ENCODE measurements at regions not wholly inside any gene's neighbourhood (a gene's known extent, or its start where the extent isn't known, plus 50 kb on each side); places are given as distances from the start of the nearest gene placed in this dataset.

- H3K9me3 Mint-ChIP-seq = peaks cover 85% of the 10 kb centered on the region in 2 experiments
- H3K9me3 ChIP-seq (ENCODE audit: control insufficient read depth, low read depth, low read length) = peaks cover 70% of the 10 kb centered on the region
Observed at GRCh38 chr16:35194681-35195080, 1735.3 kb downstream of the TP53TG3F start.

More at GRCh38 chr16:35194681-35195080, 1735.3 kb downstream of the TP53TG3F start:
- H2AFZ ChIP-seq (ENCODE audit: low read length) = no peak overlapping the region
- H3T11ph ChIP-seq (ENCODE audit: low read length) = no peak overlapping the region
- DNase-seq = no peak
- H3K79me2 ChIP-seq (ENCODE audit: insufficient read depth, low read length) = no peaks in the 10 kb centered on the region
- H2BK120ac ChIP-seq (ENCODE audit: low read depth, low read length, poor library complexity, severe bottlenecking) = no peak overlapping the region
- H3K23me2 ChIP-seq (ENCODE audit: insufficient read length, low read depth, low read length, poor library complexity, severe bottlenecking) = no peaks in the 10 kb centered on the region
- H4K91ac ChIP-seq (ENCODE audit: insufficient read length, low read depth, low read length) = no peak overlapping the region
- H3K14ac ChIP-seq (ENCODE audit: insufficient read depth, low read length) = no peak overlapping the region
- no peak overlapping the region for H2BK20ac ChIP-seq (ENCODE audit: low read depth, low read length, poor library complexity, severe bottlenecking)
- no peak overlapping the region for H2BK15ac ChIP-seq (ENCODE audit: low read depth, low read length)
- no peak overlapping the region for H4K8ac ChIP-seq (replicated peaks; ENCODE audit: insufficient read length, low read depth, low read length)
- Mint-ChIP-seq H3K27ac (no peak overlapping the region), H3K4me1 (no peaks in the 10 kb centered on the region), H3K27me3 (ENCODE audit: low read depth) (peaks cover 3% of the 10 kb centered on the region), H3K36me3 (ENCODE audit: insufficient read depth in 1 of 3, low read depth in 3 of 3) (peaks cover 3 to 21% (median 20%) of the 10 kb centered on the region in 3 experiments; a peak in 6 of 7 replicates), H3K4me3 (no peak overlapping the region)
- WGBS (ENCODE audit: extremely low coverage, insufficient read length, low lambda C conversion rate) = no CpG with 5 or more reads among the region's 5 CpGs
- H3K4me1 ChIP-seq (ENCODE audit: insufficient read depth, low read length) = no peaks in the 10 kb centered on the region
- no peak overlapping the region for H3K23ac ChIP-seq (ENCODE audit: insufficient read length, low read depth, low read length)
- no peaks in the 10 kb centered on the region for H3K27me3 ChIP-seq (ENCODE audit: insufficient read depth, low read length)
- no peak overlapping the region for H3K18ac ChIP-seq (ENCODE audit: insufficient read length, low read depth, low read length)
- H3K27ac ChIP-seq (ENCODE audit: insufficient read length, low read depth, low read length) = no peak overlapping the region
- H4K5ac ChIP-seq (ENCODE audit: insufficient read length, low read depth, low read length) = no peak overlapping the region
- H3K4ac ChIP-seq (ENCODE audit: low read depth, low read length) = no peak overlapping the region
- no peak overlapping the region for H2BK12ac ChIP-seq (ENCODE audit: insufficient read length, low read depth, low read length)
- H3K4me2 ChIP-seq (ENCODE audit: insufficient read depth, insufficient read length, low read length) = no peak overlapping the region
- no peaks in the 10 kb centered on the region for H3K79me1 ChIP-seq (ENCODE audit: insufficient read depth, low read depth, low read length, poor library complexity, severe bottlenecking)
- TF ChIP-seq, protein P1, sequence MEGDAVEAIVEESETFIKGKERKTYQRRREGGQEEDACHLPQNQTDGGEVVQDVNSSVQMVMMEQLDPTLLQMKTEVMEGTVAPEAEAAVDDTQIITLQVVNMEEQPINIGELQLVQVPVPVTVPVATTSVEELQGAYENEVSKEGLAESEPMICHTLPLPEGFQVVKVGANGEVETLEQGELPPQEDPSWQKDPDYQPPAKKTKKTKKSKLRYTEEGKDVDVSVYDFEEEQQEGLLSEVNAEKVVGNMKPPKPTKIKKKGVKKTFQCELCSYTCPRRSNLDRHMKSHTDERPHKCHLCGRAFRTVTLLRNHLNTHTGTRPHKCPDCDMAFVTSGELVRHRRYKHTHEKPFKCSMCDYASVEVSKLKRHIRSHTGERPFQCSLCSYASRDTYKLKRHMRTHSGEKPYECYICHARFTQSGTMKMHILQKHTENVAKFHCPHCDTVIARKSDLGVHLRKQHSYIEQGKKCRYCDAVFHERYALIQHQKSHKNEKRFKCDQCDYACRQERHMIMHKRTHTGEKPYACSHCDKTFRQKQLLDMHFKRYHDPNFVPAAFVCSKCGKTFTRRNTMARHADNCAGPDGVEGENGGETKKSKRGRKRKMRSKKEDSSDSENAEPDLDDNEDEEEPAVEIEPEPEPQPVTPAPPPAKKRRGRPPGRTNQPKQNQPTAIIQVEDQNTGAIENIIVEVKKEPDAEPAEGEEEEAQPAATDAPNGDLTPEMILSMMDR (conservative IDR thresholded peaks at IDR 0.05) = no peak
- no peak overlapping the region for H2BK5ac ChIP-seq (ENCODE audit: insufficient read length, low read length)
- H4K20me1 ChIP-seq (ENCODE audit: control insufficient read depth, insufficient read depth, insufficient read length) = no peaks in the 10 kb centered on the region
- no peak overlapping the region for H2AK5ac ChIP-seq (ENCODE audit: insufficient read length, low read length)
- no peak overlapping the region for H3K56ac ChIP-seq (ENCODE audit: insufficient read length, low read depth, low read length)
- H3K9ac ChIP-seq (ENCODE audit: extremely low read depth, insufficient read length, low read length) = no peak overlapping the region

Measured in H9 (cell line).